GM12878 (cell line): ENCODE measurements at regions not wholly inside any gene's neighbourhood (a gene's known extent, or its start where the extent isn't known, plus 50 kb on each side); places are given as distances from the start of the nearest gene placed in this dataset.

Source experiments
- CREM ChIP-seq: IDR thresholded peaks from 2 replicates; pipeline ENCODE4 v1.6.1; 2014; ENCODE audit warnings: antibody characterized with exemption, low read depth
- CTCF ChIP-seq, 3 experiments: IDR thresholded peaks in 2 of 3; conservative IDR thresholded peaks in 1 of 3; 2 replicates each; pipeline ENCODE4 v1.5.1; 2011; ENCODE audit warnings: low read depth in 3 of 3, low read length in 3 of 3, mild to moderate bottlenecking in 3 of 3, control low read depth in 2 of 3, moderate library complexity in 2 of 3, inconsistent platforms in 1 of 3, mixed read lengths in 1 of 3; ENCODE audit not compliant: control insufficient read depth in 2 of 3, insufficient read depth in 1 of 3; ENCODE audit errors: extremely low read depth in 1 of 3
- EGR1 ChIP-seq, 2 experiments: IDR thresholded peaks; 1 replicate in 1 of 2; 2 replicates in 1 of 2; pipeline ENCODE4 v1.6.1; 2011 to 2012; ENCODE audit warnings: low read depth in 2 of 2, low read length in 2 of 2, borderline replicate concordance in 1 of 2, mild to moderate bottlenecking in 1 of 2, moderate library complexity in 1 of 2
- FOXM1 ChIP-seq: IDR thresholded peaks from 2 replicates; pipeline ENCODE4 v1.6.1; 2012; ENCODE audit warnings: low read depth, mild to moderate bottlenecking, inconsistent platforms, low read length, moderate library complexity
- JUNB ChIP-seq: IDR thresholded peaks from 2 replicates; pipeline ENCODE4 v1.6.1; 2016; ENCODE audit warnings: antibody characterized with exemption, mild to moderate bottlenecking
- PBX3 ChIP-seq: IDR thresholded peaks from 2 replicates; pipeline ENCODE4 v1.6.1; 2011; ENCODE audit warnings: mild to moderate bottlenecking, low read depth, low read length, moderate library complexity; ENCODE audit not compliant: insufficient replicate concordance
- POLR2AphosphoS5 ChIP-seq: IDR thresholded peaks from 2 replicates; pipeline ENCODE4 v1.6.1; 2011; ENCODE audit warnings: mild to moderate bottlenecking, low read length, inconsistent platforms
- RFX5 ChIP-seq: IDR thresholded peaks from 2 replicates; pipeline ENCODE4 v1.6.1; 2011; ENCODE audit warnings: low read depth, low read length, improper control_type of control experiment
- SP1 ChIP-seq: IDR thresholded peaks from one replicate; pipeline ENCODE4 v1.6.1; 2011; ENCODE audit warnings: low read depth, low read length
- TAF1 ChIP-seq: IDR thresholded peaks from 2 replicates; pipeline ENCODE4 v1.6.1; 2011; ENCODE audit warnings: mild to moderate bottlenecking, low read depth, low read length, borderline replicate concordance
- ZBTB11 ChIP-seq: fragments of 450-650 bp; formaldehyde crosslinking; IDR thresholded peaks from 2 replicates; pipeline ENCODE4 v1.5.0; 2022; ENCODE audit warnings: mild to moderate bottlenecking, missing genetic modification characterization

GRCh38 chr6:113363048-113363798 lies 493.9 kb upstream of the MARCKS start:
- no peak for TF ChIP-seq POLR2AphosphoS5
- no peak for TF ChIP-seq ZBTB11 (CRISPR knock-in tag)
- TF ChIP-seq CTCF (IDR thresholded peaks at IDR 0.05 in 2 of 3, conservative IDR thresholded peaks at IDR 0.05 in 1 of 3; ENCODE audit: control insufficient read depth in 2 of 3, extremely low read depth in 1 of 3, insufficient read depth in 1 of 3, low read depth in 3 of 3, low read length in 3 of 3) = no peak
- no peak for TF ChIP-seq RFX5
- no peak for TF ChIP-seq SP1
- TF ChIP-seq FOXM1 = no peak
- TF ChIP-seq TAF1 = no peak
- no peak for TF ChIP-seq CREM
- TF ChIP-seq EGR1 (IDR thresholded peaks at IDR 0.05; ENCODE audit: borderline replicate concordance in 1 of 2, low read depth in 2 of 2, low read length in 2 of 2) = no peak
- TF ChIP-seq JUNB = no peak
- no peak for TF ChIP-seq PBX3
